Activated CD8-positive, alpha-beta T cell treated with anti-CD3 and anti-CD28 coated beads for 36 hours (primary cell): ENCODE measurements at regions not wholly inside any gene's neighbourhood (a gene's known extent, or its start where the extent isn't known, plus 50 kb on each side); places are given as distances from the start of the nearest gene placed in this dataset.

Source experiments
- ATAC-seq: fragments of 200-7000 bp; cut with Tn5 transposase; one replicate; pipeline ENCODE4 v1.10.0; 2021; ENCODE audit warnings: mild to moderate bottlenecking, moderate library complexity
- CTCF ChIA-PET: fragments of 350-600 bp; sonication (Branson Sonifier 250); formaldehyde crosslinking; loops from one replicate; lab custom pipeline; 2021; ENCODE audit warnings: antibody characterized with exemption; lab: Charles Lee
- POLR2A ChIA-PET: fragments of 350-600 bp; sonication (Branson Sonifier 250); formaldehyde crosslinking; loops from one replicate; lab custom pipeline; 2021; ENCODE audit warnings: antibody characterized with exemption; lab: Charles Lee
- DNase-seq: peaks from one replicate; pipeline ENCODE4 v3.0.0-alpha.2; 2020
- H3K27ac Mint-ChIP-seq: one replicate; pipeline ENCODE4 v1.8.0; 2021; ENCODE audit warnings: mild to moderate bottlenecking, mixed read lengths
- H3K27me3 Mint-ChIP-seq: one replicate; pipeline ENCODE4 v1.8.0; 2021; ENCODE audit warnings: mixed read lengths
- H3K36me3 Mint-ChIP-seq: one replicate; pipeline ENCODE4 v1.8.0; 2021; ENCODE audit warnings: low read depth, mixed read lengths
- H3K4me1 Mint-ChIP-seq: one replicate; pipeline ENCODE4 v1.8.0; 2021; ENCODE audit warnings: low read depth, mixed read lengths
- H3K4me3 Mint-ChIP-seq: one replicate; pipeline ENCODE4 v1.8.0; 2021; ENCODE audit warnings: mild to moderate bottlenecking, moderate library complexity, mixed read lengths
- H3K9me3 Mint-ChIP-seq: one replicate; pipeline ENCODE4 v1.8.0; 2021; ENCODE audit warnings: mixed read lengths
- CTCF ChIP-seq: fragments of 200-600 bp; IDR thresholded peaks from one replicate; pipeline ENCODE4 v1.8.0; 2022; ENCODE audit warnings: antibody characterized with exemption, mild to moderate bottlenecking
- intact Hi-C: fragments of 100-400 bp; cut with micrococcal nuclease; formaldehyde crosslinking; loops from one replicate; pipeline ENCODE4 v1.10.0; 2022

DNA sequence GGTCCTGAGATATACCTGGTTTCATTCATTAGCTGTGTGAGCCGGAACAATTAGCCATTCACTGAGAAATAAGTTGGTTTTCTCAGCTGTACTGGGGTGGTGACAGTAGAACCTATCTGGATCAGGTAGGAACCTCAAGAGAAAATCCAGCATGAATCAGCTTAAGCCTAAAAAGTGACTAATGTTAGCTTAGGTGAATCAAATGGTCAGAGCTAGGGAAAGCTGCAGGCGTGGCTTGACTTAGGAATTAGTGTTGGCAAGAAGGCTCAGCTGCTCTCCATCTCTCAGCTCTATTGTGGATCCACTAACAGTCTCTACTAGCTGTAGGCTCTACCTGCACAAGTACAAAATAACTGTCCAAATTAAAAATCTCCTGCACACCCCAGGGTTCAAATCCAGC is 1025.5 kb downstream of the RAB28 start:
- POLR2A ChIA-PET, result interaction anchor here (0.6 kb wide), 1 partner anchor 18 kb away, joined by 3 read pairs; no protein-coding TSS in a partner anchor
- Mint-ChIP-seq H3K27me3 (no peaks in the 10 kb centered on the region), H3K4me1 (no peaks in the 10 kb centered on the region), H3K9me3 (peaks cover 12% of the 10 kb centered on the region), H3K4me3 (no peak overlapping the region), H3K36me3 (no peaks in the 10 kb centered on the region), H3K27ac (no peak overlapping the region)
- intact Hi-C loops, result no loop called here
- DNase-seq (no peak), ATAC-seq (no peak)
- no peak for TF ChIP-seq CTCF
- CTCF ChIA-PET, result no interaction called here

DNA sequence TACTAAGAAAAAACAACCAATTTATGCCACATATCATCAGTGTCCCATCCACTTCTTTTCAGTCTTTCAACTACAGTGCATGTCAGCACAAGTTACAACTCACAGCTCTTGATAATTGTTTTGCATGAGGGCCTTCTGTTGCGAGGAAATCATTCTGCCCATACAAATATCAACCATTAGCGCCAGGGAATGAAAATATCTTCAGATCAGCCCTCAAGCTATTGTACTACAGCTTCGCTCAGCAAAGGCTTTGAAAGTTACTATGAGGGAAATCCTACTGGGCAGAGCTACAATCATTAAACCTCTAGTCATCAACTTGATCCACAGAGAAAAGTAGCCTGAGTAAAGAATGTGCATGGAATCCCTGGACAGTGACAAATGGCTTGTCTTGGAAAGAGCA is 1023.6 kb upstream of the HS3ST1 start:
- POLR2A ChIA-PET, result no interaction called here
- H3K9me3 Mint-ChIP-seq, result peaks cover 8% of the 10 kb centered on the region
- H3K36me3 Mint-ChIP-seq, result no peaks in the 10 kb centered on the region
- H3K4me1 Mint-ChIP-seq, result no peaks in the 10 kb centered on the region
- H3K27ac Mint-ChIP-seq, result no peak overlapping the region
- H3K27me3 Mint-ChIP-seq, result no peaks in the 10 kb centered on the region
- no peak for DNase-seq
- no peak for TF ChIP-seq CTCF
- intact Hi-C loops, result no loop called here
- H3K4me3 Mint-ChIP-seq, result no peak overlapping the region
- CTCF ChIA-PET, result no interaction called here
- ATAC-seq, result no peak

GRCh38 chr4:12447451-12447850 is 1018.8 kb upstream of the HS3ST1 start:
- ATAC-seq (no peak), DNase-seq (no peak)
- Mint-ChIP-seq H3K9me3 (peaks cover 2% of the 10 kb centered on the region), H3K4me3 (no peak overlapping the region), H3K27me3 (no peaks in the 10 kb centered on the region), H3K4me1 (no peaks in the 10 kb centered on the region), H3K36me3 (no peaks in the 10 kb centered on the region), H3K27ac (no peak overlapping the region)
- TF ChIP-seq CTCF, result no peak
- ChIA-PET POLR2A (no interaction called here), CTCF (no interaction called here)
- intact Hi-C loops, result no loop called here

DNA sequence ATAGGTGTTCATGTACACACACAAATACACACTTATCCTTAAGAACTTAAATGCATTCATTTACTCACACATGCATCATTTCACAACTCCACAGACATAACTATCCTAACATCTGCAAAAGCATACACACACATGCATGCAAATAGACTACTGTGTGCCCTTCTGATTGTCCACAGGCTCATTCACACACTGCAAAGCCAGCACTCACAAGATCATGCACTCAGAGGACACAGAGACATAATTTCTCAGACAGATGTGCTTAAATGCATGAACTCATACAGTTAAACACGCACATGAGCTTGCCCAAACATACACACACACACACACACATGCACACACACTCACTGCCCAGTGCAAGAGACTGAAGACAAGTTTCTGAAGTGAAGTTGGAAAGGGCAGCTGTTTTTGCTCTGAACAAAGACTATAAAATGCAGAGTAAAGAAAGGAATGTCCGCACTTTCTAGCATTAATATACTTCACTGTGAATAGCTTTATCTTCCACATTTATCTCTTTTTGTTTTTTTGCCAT is 1018.0 kb upstream of the HS3ST1 start:
- ATAC-seq (no peak), DNase-seq (no peak)
- TF ChIP-seq CTCF, result no peak
- H3K4me1 Mint-ChIP-seq, result no peaks in the 10 kb centered on the region
- H3K9me3 Mint-ChIP-seq, result peaks cover 2% of the 10 kb centered on the region
- no peaks in the 10 kb centered on the region for H3K36me3 Mint-ChIP-seq
- CTCF ChIA-PET, result no interaction called here
- intact Hi-C loops, result no loop called here
- POLR2A ChIA-PET, result no interaction called here
- H3K27ac Mint-ChIP-seq, result no peak overlapping the region
- no peak overlapping the region for H3K4me3 Mint-ChIP-seq
- H3K27me3 Mint-ChIP-seq, result no peaks in the 10 kb centered on the region

DNA sequence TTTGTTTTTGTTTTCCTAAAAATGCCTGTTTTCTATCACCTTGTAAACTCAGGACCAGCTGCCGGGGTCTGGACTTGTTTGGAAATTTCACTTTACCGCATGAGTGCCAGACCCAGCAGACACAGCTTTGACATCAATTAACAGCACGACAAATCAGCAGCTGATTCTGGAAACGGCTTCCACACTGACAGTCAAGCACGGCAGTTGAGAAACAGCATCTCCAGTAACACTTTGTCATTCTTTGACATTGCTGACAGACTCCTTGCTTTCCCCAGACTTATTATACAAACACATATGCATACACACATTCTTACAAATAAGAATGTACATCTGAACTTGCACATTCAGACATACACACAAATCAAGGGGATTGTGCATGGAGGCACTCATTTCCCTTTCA is 1017.6 kb upstream of the HS3ST1 start:
- Mint-ChIP-seq H3K36me3 (no peaks in the 10 kb centered on the region), H3K4me1 (no peaks in the 10 kb centered on the region), H3K27me3 (no peaks in the 10 kb centered on the region), H3K4me3 (no peak overlapping the region), H3K9me3 (peaks cover 2% of the 10 kb centered on the region), H3K27ac (no peak overlapping the region)
- no peak for TF ChIP-seq CTCF
- no peak for DNase-seq
- CTCF ChIA-PET, result no interaction called here
- POLR2A ChIA-PET, result no interaction called here
- intact Hi-C loops, result no loop called here
- ATAC-seq, result no peak
